ENCODE measurements at regions not wholly inside any gene's neighbourhood (a gene's known extent, or its start where the extent isn't known, plus 50 kb on each side); places are given as distances from the start of the nearest gene placed in this dataset.

- no peaks in the 10 kb centered on the region for H3K9me2 ChIP-seq (ENCODE audit: insufficient read depth)
- ATAC-seq (no peak), DNase-seq (ENCODE audit: low read depth, low spot score) (no peak)
- CTCF ChIA-PET, result no interaction called here
- H3K9ac ChIP-seq (ENCODE audit: low read length), result no peak overlapping the region
- H3K4me3 ChIP-seq (replicated peaks in 1 of 2; ENCODE audit: low read depth in 1 of 2, low read length in 2 of 2), result no peak overlapping the region
- H3K4me1 ChIP-seq (ENCODE audit: control insufficient read depth in 1 of 2, insufficient read depth in 2 of 2, low read length in 2 of 2), result no peaks in the 10 kb centered on the region
- H4K20me1 ChIP-seq (ENCODE audit: insufficient read depth), result no peaks in the 10 kb centered on the region
- intact Hi-C loops (cut with micrococcal nuclease), result no loop called here
- H3K79me2 ChIP-seq (ENCODE audit: insufficient read depth, low read length), result no peaks in the 10 kb centered on the region
- POLR2A ChIA-PET, result no interaction called here
- no peak overlapping the region for H2AFZ ChIP-seq (ENCODE audit: low read depth, low read length, poor library complexity, severe bottlenecking)
- peaks cover 9 to 21% of the 10 kb centered on the region in 2 experiments; a peak in 2 of 4 replicates for H3K9me3 ChIP-seq (ENCODE audit: control insufficient read depth in 1 of 2, insufficient read depth in 1 of 2, low read depth in 1 of 2, low read length in 2 of 2)
- TF ChIP-seq EZH2phosphoT487 (IDR thresholded peaks at IDR 0.05; ENCODE audit: borderline replicate concordance) (no peak), TCF7L2 (IDR thresholded peaks at IDR 0.05; ENCODE audit: borderline replicate concordance, extremely low read depth, insufficient read depth, insufficient read length) (no peak), CBX3 (IDR thresholded peaks at IDR 0.05; ENCODE audit: low read depth) (no peak)
- TF ChIP-seq, protein P1, sequence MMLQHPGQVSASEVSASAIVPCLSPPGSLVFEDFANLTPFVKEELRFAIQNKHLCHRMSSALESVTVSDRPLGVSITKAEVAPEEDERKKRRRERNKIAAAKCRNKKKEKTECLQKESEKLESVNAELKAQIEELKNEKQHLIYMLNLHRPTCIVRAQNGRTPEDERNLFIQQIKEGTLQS (IDR thresholded peaks at IDR 0.05), result no peak
- RAD21 ChIA-PET (ENCODE audit: low non-redundant PET in 1 of 2, low total read pairs in 2 of 2, uncharacterized antibody in 2 of 2, unreplicated experiment in 2 of 2), result no interaction called here
- no TSS peak for BruUV-seq (replicated peaks)
- no peaks in the 10 kb centered on the region for H3K27me3 ChIP-seq (ENCODE audit: insufficient read depth, low read length)
- no peak overlapping the region for H3K27ac ChIP-seq (ENCODE audit: low read depth, low read length)
- no peaks in the 10 kb centered on the region for H3K36me3 ChIP-seq (ENCODE audit: control insufficient read depth in 1 of 2, insufficient read depth in 2 of 2, low read length in 2 of 2)
- H3K4me2 ChIP-seq (ENCODE audit: low read length), result no peak overlapping the region
These were observed 886.2 kb upstream of the GHITM start for GRCh38 chr10:83253011-83253671.

- H3K9ac ChIP-seq (ENCODE audit: low read length), result no peak overlapping the region
- POLR2A ChIA-PET, result no interaction called here
- BruUV-seq (replicated peaks), result no TSS peak
- no peak for DNase-seq (ENCODE audit: low read depth, low spot score)
- H4K20me1 ChIP-seq (ENCODE audit: insufficient read depth), result no peaks in the 10 kb centered on the region
- intact Hi-C loops (cut with micrococcal nuclease), result no loop called here
- H3K27ac ChIP-seq (ENCODE audit: low read depth, low read length), result no peak overlapping the region
- no peaks in the 10 kb centered on the region for H3K4me1 ChIP-seq (ENCODE audit: control insufficient read depth in 1 of 2, insufficient read depth in 2 of 2, low read length in 2 of 2)
- no peaks in the 10 kb centered on the region for H3K36me3 ChIP-seq (ENCODE audit: control insufficient read depth in 1 of 2, insufficient read depth in 2 of 2, low read length in 2 of 2)
- H3K4me3 ChIP-seq (replicated peaks in 1 of 2; ENCODE audit: low read depth in 1 of 2, low read length in 2 of 2), result no peak overlapping the region
- no peak for ATAC-seq
- no peaks in the 10 kb centered on the region for H3K27me3 ChIP-seq (ENCODE audit: insufficient read depth, low read length)
- H3K9me3 ChIP-seq (ENCODE audit: control insufficient read depth in 1 of 2, insufficient read depth in 1 of 2, low read depth in 1 of 2, low read length in 2 of 2), result peaks cover 6 to 9% of the 10 kb centered on the region in 2 experiments; a peak in 2 of 4 replicates
- no peak for TF ChIP-seq POLR2A (IDR thresholded peaks at IDR 0.05; ENCODE audit: borderline replicate concordance, extremely low read depth, insufficient read depth, insufficient read length)
- no peak for TF ChIP-seq ZFX (IDR thresholded peaks at IDR 0.05)
- TF ChIP-seq EGR1 (IDR thresholded peaks at IDR 0.05; ENCODE audit: low read depth), result no peak
- TF ChIP-seq ZNF274 (IDR thresholded peaks at IDR 0.05; ENCODE audit: low read depth, low read length), result no peak
- TF ChIP-seq TCF7L2 (IDR thresholded peaks at IDR 0.05; ENCODE audit: borderline replicate concordance, extremely low read depth, insufficient read depth, insufficient read length), result no peak
- TF ChIP-seq ELF1 (IDR thresholded peaks at IDR 0.05; ENCODE audit: borderline replicate concordance, low read depth), result no peak
- no peak for TF ChIP-seq FOSL1 (IDR thresholded peaks at IDR 0.05; ENCODE audit: low read depth)
- TF ChIP-seq CEBPB (IDR thresholded peaks at IDR 0.05; ENCODE audit: low read depth), result no peak
- no peak for TF ChIP-seq JUND (IDR thresholded peaks at IDR 0.05)
- no peak for TF ChIP-seq ZBTB33 (IDR thresholded peaks at IDR 0.05; ENCODE audit: extremely low read depth, insufficient replicate concordance, low read length)
- TF ChIP-seq, protein P2, sequence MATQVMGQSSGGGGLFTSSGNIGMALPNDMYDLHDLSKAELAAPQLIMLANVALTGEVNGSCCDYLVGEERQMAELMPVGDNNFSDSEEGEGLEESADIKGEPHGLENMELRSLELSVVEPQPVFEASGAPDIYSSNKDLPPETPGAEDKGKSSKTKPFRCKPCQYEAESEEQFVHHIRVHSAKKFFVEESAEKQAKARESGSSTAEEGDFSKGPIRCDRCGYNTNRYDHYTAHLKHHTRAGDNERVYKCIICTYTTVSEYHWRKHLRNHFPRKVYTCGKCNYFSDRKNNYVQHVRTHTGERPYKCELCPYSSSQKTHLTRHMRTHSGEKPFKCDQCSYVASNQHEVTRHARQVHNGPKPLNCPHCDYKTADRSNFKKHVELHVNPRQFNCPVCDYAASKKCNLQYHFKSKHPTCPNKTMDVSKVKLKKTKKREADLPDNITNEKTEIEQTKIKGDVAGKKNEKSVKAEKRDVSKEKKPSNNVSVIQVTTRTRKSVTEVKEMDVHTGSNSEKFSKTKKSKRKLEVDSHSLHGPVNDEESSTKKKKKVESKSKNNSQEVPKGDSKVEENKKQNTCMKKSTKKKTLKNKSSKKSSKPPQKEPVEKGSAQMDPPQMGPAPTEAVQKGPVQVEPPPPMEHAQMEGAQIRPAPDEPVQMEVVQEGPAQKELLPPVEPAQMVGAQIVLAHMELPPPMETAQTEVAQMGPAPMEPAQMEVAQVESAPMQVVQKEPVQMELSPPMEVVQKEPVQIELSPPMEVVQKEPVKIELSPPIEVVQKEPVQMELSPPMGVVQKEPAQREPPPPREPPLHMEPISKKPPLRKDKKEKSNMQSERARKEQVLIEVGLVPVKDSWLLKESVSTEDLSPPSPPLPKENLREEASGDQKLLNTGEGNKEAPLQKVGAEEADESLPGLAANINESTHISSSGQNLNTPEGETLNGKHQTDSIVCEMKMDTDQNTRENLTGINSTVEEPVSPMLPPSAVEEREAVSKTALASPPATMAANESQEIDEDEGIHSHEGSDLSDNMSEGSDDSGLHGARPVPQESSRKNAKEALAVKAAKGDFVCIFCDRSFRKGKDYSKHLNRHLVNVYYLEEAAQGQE (IDR thresholded peaks at IDR 0.05; ENCODE audit: low read depth), result no peak
- no peak for TF ChIP-seq CBX3 (IDR thresholded peaks at IDR 0.05; ENCODE audit: low read depth)
- no peak overlapping the region for H3K4me2 ChIP-seq (ENCODE audit: low read length)
- RAD21 ChIA-PET (ENCODE audit: low non-redundant PET in 1 of 2, low total read pairs in 2 of 2, uncharacterized antibody in 2 of 2, unreplicated experiment in 2 of 2), result no interaction called here
- CTCF ChIA-PET, result no interaction called here
- no peaks in the 10 kb centered on the region for H3K79me2 ChIP-seq (ENCODE audit: insufficient read depth, low read length)
- no peak overlapping the region for H2AFZ ChIP-seq (ENCODE audit: low read depth, low read length, poor library complexity, severe bottlenecking)
- no peaks in the 10 kb centered on the region for H3K9me2 ChIP-seq (ENCODE audit: insufficient read depth)
These were observed 884.6 kb upstream of the GHITM start for GRCh38 chr10:83254698-83255097.

All from HCT116 (cell line).